Fibroblast of lung (primary cell): ENCODE measurements at regions not wholly inside any gene's neighbourhood (a gene's known extent, or its start where the extent isn't known, plus 50 kb on each side); places are given as distances from the start of the nearest gene placed in this dataset.

ENCODE experiments used
- DNase-seq, 2 donors: peaks; one replicate each; pipeline versions ENCODE4 v3.0.0 to v3.0.0-alpha.2; 2010; ENCODE audit warnings: low read depth in 2 of 2
- H2AFZ ChIP-seq: 2 replicates; pipeline ENCODE4 v1.5.1; 2012; ENCODE audit warnings: low read length, control low read depth, inconsistent platforms
- H3K27ac ChIP-seq: 2 replicates; pipeline ENCODE4 v1.5.1; 2011; ENCODE audit warnings: low read length, control low read depth; ENCODE audit not compliant: insufficient read depth
- H3K27me3 ChIP-seq: 2 replicates; pipeline ENCODE4 v1.5.1; 2011; ENCODE audit warnings: mild to moderate bottlenecking, low read length; ENCODE audit not compliant: control insufficient read depth, insufficient read depth
- H3K36me3 ChIP-seq: 2 replicates; pipeline ENCODE4 v1.5.1; 2011; ENCODE audit warnings: low read length; ENCODE audit not compliant: control insufficient read depth, insufficient read depth
- H3K4me1 ChIP-seq: 2 replicates; pipeline ENCODE4 v1.5.1; 2011; ENCODE audit warnings: low read length; ENCODE audit not compliant: control insufficient read depth, insufficient read depth; ENCODE audit errors: extremely low read depth
- H3K4me2 ChIP-seq: 2 replicates; pipeline ENCODE4 v1.5.1; 2011; ENCODE audit warnings: low read length, control low read depth; ENCODE audit not compliant: insufficient read depth; ENCODE audit errors: extremely low read depth
- H3K4me3 ChIP-seq, 4 experiments: fragments of 200-600 bp in 1 of 4; sonication (generic) in 1 of 4; replicated peaks in 1 of 4; 2 replicates each; pipeline ENCODE4 v1.5.1; 2011 to 2016; ENCODE audit warnings: low read length in 4 of 4, low read depth in 3 of 4, mild to moderate bottlenecking in 3 of 4, control low read depth in 2 of 4, inconsistent platforms in 1 of 4, mixed read lengths in 1 of 4; ENCODE audit not compliant: insufficient read depth in 1 of 4; ENCODE audit errors: control extremely low read depth in 1 of 4
- H3K79me2 ChIP-seq: 2 replicates; pipeline ENCODE4 v1.5.1; 2012; ENCODE audit warnings: mild to moderate bottlenecking, low read length, inconsistent platforms; ENCODE audit not compliant: control insufficient read depth, insufficient read depth
- H3K9ac ChIP-seq: 2 replicates; pipeline ENCODE4 v1.5.1; 2011; ENCODE audit warnings: mild to moderate bottlenecking, low read length, control low read depth; ENCODE audit not compliant: insufficient read depth
- H3K9me3 ChIP-seq: 2 replicates; pipeline ENCODE4 v1.5.1; 2012; ENCODE audit warnings: low read depth, low read length; ENCODE audit not compliant: control insufficient read depth, insufficient read depth
- H4K20me1 ChIP-seq: 2 replicates; pipeline ENCODE4 v1.5.1; 2011; ENCODE audit warnings: low read length; ENCODE audit not compliant: control insufficient read depth, insufficient read depth; ENCODE audit errors: extremely low read depth
- CTCF ChIP-seq, 2 donors: IDR thresholded peaks in 1 of 2; conservative IDR thresholded peaks in 1 of 2; 1 replicate in 1 of 2; 2 replicates in 1 of 2; pipeline ENCODE4 v1.5.1; 2011 to 2012; ENCODE audit warnings: low read length in 2 of 2, control low read depth in 1 of 2, inconsistent platforms in 1 of 2, low read depth in 1 of 2, mild to moderate bottlenecking in 1 of 2
- EZH2 ChIP-seq: IDR thresholded peaks from 2 replicates; pipeline ENCODE4 v1.5.1; 2012; ENCODE audit warnings: low read length, control low read depth, mild to moderate bottlenecking; ENCODE audit errors: missing control alignments

- no peak for TF ChIP-seq EZH2
- TF ChIP-seq CTCF (conservative IDR thresholded peaks at IDR 0.05 in 1 of 2, IDR thresholded peaks at IDR 0.05 in 1 of 2; ENCODE audit: low read depth in 1 of 2, low read length in 2 of 2): no peak
- no peaks in the 10 kb centered on the region for H3K79me2 ChIP-seq
Measured at GRCh38 chr1:96073100-96073499, 648.5 kb upstream of the PTBP2 start.

GRCh38 chr1:96074422-96074821 is 647.2 kb upstream of the PTBP2 start:
- Histone ChIP-seq H3K4me1 (no peaks in the 10 kb centered on the region), H3K27me3 (no peaks in the 10 kb centered on the region), H3K4me3 (no peak overlapping the region), H3K79me2 (no peaks in the 10 kb centered on the region), H3K4me2 (no peak overlapping the region), H4K20me1 (no peaks in the 10 kb centered on the region), H3K9ac (no peak overlapping the region), H3K27ac (no peak overlapping the region), H2AFZ (no peak overlapping the region), H3K9me3 (no peaks in the 10 kb centered on the region), H3K36me3 (no peaks in the 10 kb centered on the region)
- no peak for DNase-seq
- TF ChIP-seq CTCF (conservative IDR thresholded peaks at IDR 0.05 in 1 of 2, IDR thresholded peaks at IDR 0.05 in 1 of 2; ENCODE audit: low read depth in 1 of 2, low read length in 2 of 2): no peak
- no peak for TF ChIP-seq EZH2

More at GRCh38 chr1:96073100-96073499, 648.5 kb upstream of the PTBP2 start:
- no peaks in the 10 kb centered on the region for H3K27me3 ChIP-seq
- no peaks in the 10 kb centered on the region for H4K20me1 ChIP-seq
- no peak overlapping the region for H3K9ac ChIP-seq
- no peak overlapping the region for H2AFZ ChIP-seq
- H3K9me3 ChIP-seq: no peaks in the 10 kb centered on the region
- no peaks in the 10 kb centered on the region for H3K36me3 ChIP-seq
- H3K4me1 ChIP-seq: no peaks in the 10 kb centered on the region
- no peak overlapping the region for H3K27ac ChIP-seq
- no peak for DNase-seq
- H3K4me3 ChIP-seq: no peak overlapping the region
- H3K4me2 ChIP-seq: no peak overlapping the region

GRCh38 chr1:96074876-96075577 is 646.6 kb upstream of the PTBP2 start:
- no peak overlapping the region for H3K4me3 ChIP-seq
- H3K9me3 ChIP-seq: no peaks in the 10 kb centered on the region
- no peaks in the 10 kb centered on the region for H3K4me1 ChIP-seq
- H3K9ac ChIP-seq: no peak overlapping the region
- no peaks in the 10 kb centered on the region for H4K20me1 ChIP-seq
- no peak for DNase-seq
- H3K79me2 ChIP-seq: no peaks in the 10 kb centered on the region
- H3K4me2 ChIP-seq: no peak overlapping the region
- no peak overlapping the region for H2AFZ ChIP-seq
- TF ChIP-seq CTCF (conservative IDR thresholded peaks at IDR 0.05 in 1 of 2, IDR thresholded peaks at IDR 0.05 in 1 of 2; ENCODE audit: low read depth in 1 of 2, low read length in 2 of 2): no peak
- TF ChIP-seq EZH2: no peak
- H3K36me3 ChIP-seq: no peaks in the 10 kb centered on the region
- no peak overlapping the region for H3K27ac ChIP-seq
- H3K27me3 ChIP-seq: no peaks in the 10 kb centered on the region
